AG10803 (cell line): ENCODE measurements at regions not wholly inside any gene's neighbourhood (a gene's known extent, or its start where the extent isn't known, plus 50 kb on each side); places are given as distances from the start of the nearest gene placed in this dataset.

Source experiments
- DNase-seq: peaks from one replicate; pipeline ENCODE4 v3.0.0; 2010; ENCODE audit warnings: low read depth
- H3K4me3 ChIP-seq: 2 replicates; pipeline ENCODE4 v1.5.1; 2011; ENCODE audit warnings: mild to moderate bottlenecking, low read length, control low read depth
- TF ChIP-seq, protein P1 (sequence below): conservative IDR thresholded peaks from 2 replicates; pipeline ENCODE4 v1.5.1; 2011; ENCODE audit warnings: mild to moderate bottlenecking, low read length, control low read depth, inconsistent platforms

DNA sequence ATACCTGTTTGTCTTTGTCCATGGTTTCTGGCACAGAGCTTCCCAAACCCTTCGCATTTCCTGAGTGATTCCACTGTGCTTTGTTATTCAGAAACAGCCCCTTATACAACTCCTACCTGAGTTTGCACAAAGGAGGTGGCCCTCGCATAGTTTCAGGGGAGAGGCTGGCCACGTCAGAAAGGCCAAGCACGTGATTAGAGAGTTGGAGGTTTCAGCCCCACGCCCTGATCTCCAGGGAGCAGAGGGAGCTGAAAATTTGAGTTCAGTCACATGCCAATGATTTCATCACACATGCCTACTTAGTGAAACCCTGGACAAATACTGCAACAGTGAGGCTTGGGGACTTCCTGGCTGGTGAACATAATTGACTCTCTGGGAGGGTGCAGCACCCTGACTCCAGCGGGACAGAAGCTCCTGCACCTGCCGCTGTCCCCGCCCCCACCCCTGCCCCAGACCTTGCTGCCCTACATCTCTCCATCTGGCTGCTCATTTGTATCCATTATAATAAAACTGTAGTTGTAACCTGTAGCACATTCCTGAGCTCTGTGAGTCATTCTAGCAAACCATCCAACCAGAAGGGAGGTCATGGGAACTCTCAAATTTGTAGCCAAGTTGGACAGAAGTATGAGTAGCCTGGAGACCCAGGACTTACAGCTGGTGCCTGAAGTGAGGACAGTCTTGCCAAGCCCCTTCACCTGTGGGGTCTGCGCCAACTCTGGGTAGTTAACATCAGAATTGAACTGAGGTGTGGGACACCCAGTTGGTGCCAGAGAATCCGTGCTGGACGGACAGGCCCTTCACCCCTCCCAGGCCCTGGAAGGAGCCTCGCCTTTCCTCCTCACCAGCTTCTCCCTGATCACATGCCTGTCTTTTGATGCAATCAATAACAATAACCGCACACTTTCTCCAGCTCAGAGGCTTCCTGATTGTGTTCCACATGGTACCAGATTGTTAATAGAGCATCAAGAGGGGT, 224.3 kb downstream of the ANAPC1 start:
- TF ChIP-seq, protein P1, sequence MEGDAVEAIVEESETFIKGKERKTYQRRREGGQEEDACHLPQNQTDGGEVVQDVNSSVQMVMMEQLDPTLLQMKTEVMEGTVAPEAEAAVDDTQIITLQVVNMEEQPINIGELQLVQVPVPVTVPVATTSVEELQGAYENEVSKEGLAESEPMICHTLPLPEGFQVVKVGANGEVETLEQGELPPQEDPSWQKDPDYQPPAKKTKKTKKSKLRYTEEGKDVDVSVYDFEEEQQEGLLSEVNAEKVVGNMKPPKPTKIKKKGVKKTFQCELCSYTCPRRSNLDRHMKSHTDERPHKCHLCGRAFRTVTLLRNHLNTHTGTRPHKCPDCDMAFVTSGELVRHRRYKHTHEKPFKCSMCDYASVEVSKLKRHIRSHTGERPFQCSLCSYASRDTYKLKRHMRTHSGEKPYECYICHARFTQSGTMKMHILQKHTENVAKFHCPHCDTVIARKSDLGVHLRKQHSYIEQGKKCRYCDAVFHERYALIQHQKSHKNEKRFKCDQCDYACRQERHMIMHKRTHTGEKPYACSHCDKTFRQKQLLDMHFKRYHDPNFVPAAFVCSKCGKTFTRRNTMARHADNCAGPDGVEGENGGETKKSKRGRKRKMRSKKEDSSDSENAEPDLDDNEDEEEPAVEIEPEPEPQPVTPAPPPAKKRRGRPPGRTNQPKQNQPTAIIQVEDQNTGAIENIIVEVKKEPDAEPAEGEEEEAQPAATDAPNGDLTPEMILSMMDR, result no peak

GRCh38 chr2:111660811-111661210, 223.2 kb downstream of the ANAPC1 start:
- H3K4me3 ChIP-seq, result no peak overlapping the region
- no peak for DNase-seq
- TF ChIP-seq, protein P1, result no peak

More for the DNA sequence above, 224.3 kb downstream of the ANAPC1 start:
- peak; percentile 92 for DNase-seq
- no peak overlapping the region for H3K4me3 ChIP-seq

DNA sequence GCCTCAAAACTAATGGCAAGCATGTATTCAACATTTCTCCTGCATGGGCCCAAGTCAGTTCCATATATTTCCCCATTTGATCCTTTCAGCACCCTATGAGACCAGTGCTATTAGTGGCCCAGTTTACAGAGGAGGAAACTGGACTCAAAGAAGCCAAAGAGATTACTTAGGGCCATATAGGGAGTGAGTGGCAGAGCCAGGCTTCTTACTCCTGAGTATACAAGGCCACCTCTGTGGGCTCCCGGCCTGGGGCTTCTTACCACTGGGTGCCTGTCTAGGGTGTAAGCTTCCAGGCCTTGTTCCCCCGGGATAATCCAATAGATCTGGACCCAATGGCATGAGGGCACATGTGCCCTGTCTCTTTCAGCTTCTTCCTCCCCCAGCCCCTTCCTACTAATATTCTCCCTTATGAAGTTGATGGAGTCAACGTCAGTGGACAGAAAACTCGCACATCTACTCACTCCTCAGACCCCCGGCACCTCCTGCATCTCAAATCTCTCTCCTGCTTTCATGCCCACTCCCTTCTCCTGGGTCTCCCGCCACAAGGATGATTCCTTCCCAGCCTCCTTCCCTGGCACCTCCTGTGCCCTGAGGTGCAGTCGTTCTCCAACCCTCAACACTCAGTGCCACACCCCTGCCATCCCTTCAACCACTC, 222.6 kb downstream of the ANAPC1 start:
- TF ChIP-seq, protein P1, result no peak
- no peak overlapping the region for H3K4me3 ChIP-seq
- no peak for DNase-seq

DNA sequence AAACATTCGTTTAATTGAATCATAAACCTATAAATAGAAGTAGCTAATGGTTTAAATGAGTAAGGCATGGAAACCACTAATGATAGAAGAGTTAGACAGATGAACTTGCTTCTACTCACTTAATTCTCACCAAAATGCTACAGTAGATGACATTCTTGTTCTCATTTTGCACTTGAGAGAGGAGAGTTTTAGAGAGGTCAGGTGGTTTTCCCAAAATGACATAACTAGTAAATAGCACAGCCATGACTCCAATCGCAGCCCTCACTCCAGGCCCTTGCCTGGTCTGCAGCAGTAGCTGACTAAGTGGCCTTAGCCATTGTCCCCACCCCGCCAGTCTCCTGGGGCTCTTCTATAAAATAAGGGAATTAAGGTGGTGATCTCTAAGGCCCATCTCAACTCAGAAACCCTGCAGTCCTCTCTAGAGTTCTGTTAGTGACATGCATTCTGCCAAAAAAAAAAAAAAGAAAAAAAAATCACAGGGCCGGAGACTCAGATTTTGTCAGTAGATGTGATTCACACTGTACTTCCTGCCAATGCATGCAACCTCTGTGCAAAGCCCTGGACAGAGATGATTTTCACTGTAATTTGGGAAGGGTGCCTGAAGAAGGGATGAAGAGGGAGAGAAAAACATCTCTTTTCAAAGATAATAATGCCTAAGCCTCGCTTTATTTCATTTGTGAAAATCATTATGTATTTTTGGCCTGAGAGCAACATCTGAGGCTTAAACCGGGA, 221.8 kb downstream of the ANAPC1 start:
- H3K4me3 ChIP-seq, result no peak overlapping the region
- TF ChIP-seq, protein P1, result no peak
- peak; percentile 80 for DNase-seq

- TF ChIP-seq, protein P1, result no peak
- DNase-seq, result no peak
- H3K4me3 ChIP-seq, result no peak overlapping the region
Measured at GRCh38 chr2:111662771-111663470, 221.1 kb downstream of the ANAPC1 start.

DNA sequence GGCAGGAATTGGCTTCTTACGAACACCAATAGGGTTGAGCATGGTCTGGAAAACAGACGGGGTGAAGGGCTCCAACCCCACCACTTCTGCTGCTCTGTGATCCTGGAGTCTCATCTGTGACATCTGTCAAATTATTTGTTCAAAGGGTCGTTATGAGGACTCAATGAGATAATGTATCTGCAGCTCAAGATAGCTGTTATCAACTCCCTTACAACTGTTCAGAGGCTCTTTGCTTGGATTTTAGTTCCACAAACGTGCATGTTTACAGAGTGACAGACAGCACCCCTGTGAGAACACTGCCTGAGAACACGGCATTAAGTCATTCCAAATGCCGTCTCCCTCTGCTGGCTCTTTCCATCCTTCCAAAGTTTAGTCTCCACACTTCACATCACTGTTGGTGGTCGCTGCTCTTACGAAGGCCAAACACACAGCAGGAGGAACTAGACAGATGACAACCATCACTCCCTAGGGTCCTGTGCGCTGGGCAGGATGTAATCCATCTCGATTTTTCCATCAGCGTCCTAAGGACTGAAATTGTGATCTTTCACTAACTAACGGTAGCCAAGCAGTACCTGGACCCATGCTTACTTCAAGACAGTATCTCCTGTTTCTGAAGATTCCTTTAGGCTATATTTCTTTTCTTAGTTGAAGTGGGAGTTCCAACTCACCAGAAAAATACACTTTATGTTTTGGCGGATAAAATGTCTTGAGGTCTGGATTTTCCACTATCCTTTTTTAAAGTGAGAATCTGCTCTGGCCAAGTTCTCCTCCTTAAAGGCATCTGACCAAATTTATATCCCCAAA, 220.3 kb downstream of the ANAPC1 start:
- DNase-seq, result peak; percentile 48
- H3K4me3 ChIP-seq, result no peak overlapping the region
- TF ChIP-seq, protein P1, result peak; percentile 53
